ENCODE measurements at regions not wholly inside any gene's neighbourhood (a gene's known extent, or its start where the extent isn't known, plus 50 kb on each side); places are given as distances from the start of the nearest gene placed in this dataset.
A peak's percentile ranks its signal among the peaks of the same experiment; 100 is the strongest.
"Not testable (repeated sequence)": the region's sequence is repeated elsewhere in the genome, so short reads cannot be mapped to it uniquely, and the experiment has no call there.

DNA sequence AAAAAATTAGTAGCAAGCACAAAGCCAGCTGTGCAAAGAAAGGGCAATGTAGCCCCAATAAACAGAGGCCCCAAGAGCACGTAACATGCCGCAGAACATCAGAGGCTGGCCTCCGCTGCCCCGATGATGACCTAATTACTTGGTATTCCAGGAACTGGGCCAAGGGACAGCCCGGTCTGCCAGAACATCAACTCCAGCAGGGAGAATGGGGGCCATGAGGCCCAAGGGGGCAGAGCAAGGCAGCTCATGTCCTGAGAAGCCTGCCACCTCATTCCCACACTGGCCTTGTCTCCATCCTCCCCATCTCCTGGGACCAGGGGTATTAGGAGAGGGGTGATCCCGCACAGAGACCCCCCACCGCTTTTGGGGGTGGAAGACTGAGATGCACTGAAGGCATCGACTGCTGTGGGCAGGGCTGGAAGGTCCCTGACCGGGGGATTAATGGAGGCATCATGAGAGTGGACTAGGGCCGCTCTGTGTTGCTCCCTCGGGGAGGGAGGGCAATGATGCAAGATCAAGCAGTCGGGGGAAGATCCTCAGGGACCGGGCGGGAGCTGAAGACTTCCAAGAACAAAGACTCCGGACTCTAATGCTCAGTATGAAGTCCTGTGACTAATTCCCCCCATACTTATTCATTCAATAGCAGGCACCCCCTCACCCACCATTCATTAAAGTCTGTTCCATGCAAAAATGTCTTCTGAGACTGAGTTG is 192.3 kb downstream of the BCL2L11 start:
- H3K9me3 Mint-ChIP-seq; DNase-seq; H3K4me3 Mint-ChIP-seq; H3K27me3 Mint-ChIP-seq (ENCODE audit: low read depth); H3K4me1 Mint-ChIP-seq (ENCODE audit: low read depth); H3K36me3 Mint-ChIP-seq (ENCODE audit: insufficient read depth); ATAC-seq: not testable (repeated sequence)

DNA sequence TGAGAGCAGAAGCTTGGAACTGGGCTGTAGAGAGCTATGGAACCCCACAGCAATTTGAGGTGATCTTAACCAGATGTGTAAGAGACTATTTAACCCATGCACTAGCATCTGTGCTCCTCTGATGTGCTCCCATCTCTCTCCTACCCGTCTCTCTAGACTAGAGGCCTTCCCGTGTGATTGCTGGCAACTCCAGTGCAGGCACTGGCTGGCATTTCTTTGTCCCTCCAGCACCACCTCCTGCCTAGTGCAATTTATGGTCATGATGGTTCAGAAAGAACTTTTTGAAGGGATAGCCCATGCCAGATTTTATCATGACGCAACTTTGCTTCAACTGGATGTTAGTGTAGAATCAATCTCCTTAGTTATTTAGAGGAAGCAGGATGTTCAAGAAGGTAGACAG is 193.0 kb downstream of the BCL2L11 start:
- not testable (repeated sequence) for ATAC-seq; DNase-seq; H3K36me3 Mint-ChIP-seq (ENCODE audit: insufficient read depth); H3K27me3 Mint-ChIP-seq (ENCODE audit: low read depth); H3K9me3 Mint-ChIP-seq; H3K4me1 Mint-ChIP-seq (ENCODE audit: low read depth); H3K4me3 Mint-ChIP-seq

DNA sequence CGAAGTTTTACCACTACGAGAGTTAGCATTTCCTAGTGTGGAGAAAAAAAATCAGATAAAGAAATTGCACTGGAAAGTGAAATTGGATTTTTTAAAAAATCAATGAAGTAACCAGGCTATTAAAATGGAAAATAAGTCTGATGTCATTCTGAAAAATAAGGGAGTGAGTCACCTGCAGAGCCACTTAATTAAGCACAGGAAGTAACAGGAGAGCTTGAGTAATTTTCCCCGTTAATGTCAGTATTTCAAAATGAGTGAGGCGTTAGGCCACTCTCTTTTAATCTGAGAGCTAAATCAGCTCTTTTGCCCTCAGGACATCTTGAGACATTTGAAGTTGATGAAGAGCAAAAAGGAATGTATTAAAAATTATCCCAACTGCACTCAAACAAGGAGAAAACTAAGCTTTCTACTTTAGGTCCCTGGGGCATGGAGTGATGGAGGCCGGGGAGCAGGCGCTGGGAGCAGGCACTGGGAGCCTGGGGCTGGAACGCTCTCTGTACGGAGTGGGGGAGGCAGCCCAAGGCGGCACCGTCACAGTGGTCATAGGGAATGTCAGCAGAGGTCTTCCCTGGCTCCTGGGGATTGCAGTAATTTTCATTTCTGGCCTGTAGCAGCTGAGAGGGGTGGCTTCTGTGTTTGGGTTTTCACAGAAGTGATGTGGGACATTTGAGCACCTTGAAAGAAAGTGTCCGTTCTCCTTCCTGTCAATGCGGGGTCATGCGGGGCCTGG is 194.6 kb downstream of the BCL2L11 start:
- H3K27me3 Mint-ChIP-seq (ENCODE audit: low read depth); H3K4me3 Mint-ChIP-seq; H3K36me3 Mint-ChIP-seq (ENCODE audit: insufficient read depth); H3K9me3 Mint-ChIP-seq; DNase-seq: not testable (repeated sequence)
- H3K4me1 Mint-ChIP-seq (ENCODE audit: low read depth) = peaks cover 13% of the 10 kb centered on the region
- ATAC-seq = peak; percentile 36 to 38

DNA sequence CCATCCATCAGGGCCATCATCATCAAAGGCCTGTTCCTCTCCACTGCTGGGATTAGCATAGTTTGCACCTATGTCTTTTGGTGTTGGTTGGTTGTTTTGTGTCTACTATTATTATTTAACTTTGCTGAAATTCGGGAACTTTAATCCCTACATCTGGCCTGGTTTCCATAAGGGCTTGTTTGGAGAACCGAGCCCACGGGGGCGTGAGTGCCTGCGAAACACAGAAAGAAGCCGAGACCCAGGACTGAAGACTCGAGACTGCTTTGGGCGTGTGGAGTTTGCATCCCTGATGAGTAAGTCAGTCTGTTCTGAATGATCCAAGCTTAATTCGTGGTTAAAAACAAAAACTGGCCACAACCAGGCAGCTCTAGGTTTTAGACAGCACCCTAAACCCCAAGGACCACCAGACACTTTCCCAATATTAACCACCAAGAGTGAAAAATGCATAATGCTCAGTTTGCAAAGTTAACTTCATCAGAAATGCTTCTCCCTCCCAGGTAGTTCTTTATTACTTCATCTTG is 195.6 kb downstream of the BCL2L11 start:
- H3K4me3 Mint-ChIP-seq; H3K27me3 Mint-ChIP-seq (ENCODE audit: low read depth); H3K9me3 Mint-ChIP-seq; DNase-seq; H3K36me3 Mint-ChIP-seq (ENCODE audit: insufficient read depth): not testable (repeated sequence)
- H3K4me1 Mint-ChIP-seq (ENCODE audit: low read depth) = peaks cover 13% of the 10 kb centered on the region
- peak; percentile 54 to 61 for ATAC-seq

DNA sequence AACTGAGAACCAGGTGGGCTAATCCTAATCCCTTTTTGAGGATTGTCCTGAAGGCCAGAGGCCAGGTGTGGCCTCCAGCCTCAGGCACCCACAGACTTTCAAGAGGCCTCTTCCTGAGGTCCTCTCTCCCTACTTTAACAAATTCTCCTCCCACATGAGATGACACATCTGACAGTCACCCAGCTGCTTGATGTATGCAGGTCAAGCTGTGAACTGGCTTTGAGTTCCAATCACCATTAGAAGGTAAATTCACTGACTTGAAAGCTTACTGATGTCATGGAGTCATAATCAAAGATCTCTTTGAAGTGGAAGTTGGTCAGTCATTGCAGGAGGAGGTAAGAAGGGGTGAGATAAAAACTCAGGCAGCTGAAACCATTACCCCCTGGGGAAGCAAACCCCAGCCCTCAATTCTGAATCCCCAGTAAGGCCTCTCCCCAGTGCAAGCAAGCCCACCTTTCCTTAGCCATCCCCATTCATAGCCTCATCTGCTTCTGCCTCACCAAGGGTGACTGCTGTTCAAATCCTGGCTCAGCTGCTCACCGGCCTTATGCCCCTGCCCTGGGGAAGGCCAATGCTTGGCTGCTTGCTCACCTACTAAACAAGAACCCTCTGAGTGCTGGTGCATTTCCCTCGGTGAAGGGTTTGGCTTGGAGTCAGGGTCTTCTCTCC is 196.3 kb downstream of the BCL2L11 start:
- H3K4me3 Mint-ChIP-seq; H3K27me3 Mint-ChIP-seq (ENCODE audit: low read depth); DNase-seq; H3K9me3 Mint-ChIP-seq; H3K36me3 Mint-ChIP-seq (ENCODE audit: insufficient read depth): not testable (repeated sequence)
- ATAC-seq = peak; percentile 34 to 38
- H3K4me1 Mint-ChIP-seq (ENCODE audit: low read depth) = peaks cover 13% of the 10 kb centered on the region

DNA sequence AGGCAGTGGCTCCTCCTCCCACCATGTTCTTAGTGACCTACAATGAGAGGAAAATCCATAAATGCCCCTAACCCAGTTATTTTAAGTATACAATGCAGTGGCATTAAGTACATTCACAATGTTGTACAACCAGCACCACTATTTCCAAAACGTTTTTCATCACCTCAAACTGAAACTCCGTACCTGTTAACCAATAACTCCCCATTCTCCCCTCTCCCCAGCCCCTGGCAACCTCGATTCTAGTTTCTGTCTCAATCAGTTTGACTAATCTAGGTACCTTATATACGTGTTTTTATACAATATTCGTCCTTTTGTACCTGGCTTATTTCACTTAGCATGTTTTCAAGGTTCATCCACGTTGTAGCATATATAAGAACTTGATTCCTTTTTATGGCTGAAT is 198.8 kb downstream of the BCL2L11 start:
- not testable (repeated sequence) for H3K9me3 Mint-ChIP-seq; H3K4me3 Mint-ChIP-seq; DNase-seq; H3K27me3 Mint-ChIP-seq (ENCODE audit: low read depth); H3K36me3 Mint-ChIP-seq (ENCODE audit: insufficient read depth)
- peaks cover 13% of the 10 kb centered on the region for H3K4me1 Mint-ChIP-seq (ENCODE audit: low read depth)
- peak; percentile 59 to 65 for ATAC-seq

DNA sequence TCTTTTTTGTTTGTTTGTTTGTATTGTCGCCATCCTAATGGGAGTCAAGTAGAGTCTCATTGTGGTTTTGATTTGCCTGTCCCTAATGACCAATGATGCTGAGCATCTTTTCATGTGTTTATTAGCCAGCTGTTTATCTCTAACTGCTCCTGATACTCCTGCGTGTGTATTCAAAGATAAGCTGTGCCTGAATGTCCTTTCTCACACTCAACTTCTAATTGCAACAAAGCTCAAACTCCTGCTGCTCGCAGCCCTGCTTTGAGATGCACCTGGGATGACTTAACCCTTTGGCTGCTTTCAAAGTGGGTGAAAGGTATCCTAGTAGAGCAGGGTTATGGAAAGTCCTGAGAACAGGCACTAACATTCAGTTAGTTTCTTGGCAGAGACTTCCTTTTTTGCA is 199.6 kb downstream of the BCL2L11 start:
- not testable (repeated sequence) for H3K9me3 Mint-ChIP-seq; H3K27me3 Mint-ChIP-seq (ENCODE audit: low read depth); H3K36me3 Mint-ChIP-seq (ENCODE audit: insufficient read depth); DNase-seq; ATAC-seq; H3K4me3 Mint-ChIP-seq
- H3K4me1 Mint-ChIP-seq (ENCODE audit: low read depth) = peaks cover 13% of the 10 kb centered on the region

DNA sequence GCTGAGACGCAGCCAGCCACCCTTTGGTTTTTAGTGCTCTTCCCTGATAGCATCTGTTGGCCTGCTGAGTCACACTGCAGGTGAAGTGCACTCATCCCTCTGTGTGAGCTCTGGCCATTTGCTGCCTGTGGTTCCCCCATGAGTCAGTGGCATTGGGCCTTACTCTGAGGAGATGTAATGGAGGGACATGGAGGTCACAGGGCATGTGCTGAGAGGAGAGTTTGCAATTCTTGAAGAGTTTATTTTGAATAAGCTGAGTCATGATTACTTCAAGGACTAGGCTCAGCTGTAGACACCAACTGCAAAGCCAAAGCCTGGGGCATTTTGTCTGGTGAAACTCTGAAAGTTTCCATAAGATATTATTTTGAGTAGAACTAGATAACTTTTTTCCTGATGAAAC is 200.3 kb downstream of the BCL2L11 start:
- peaks cover 12% of the 10 kb centered on the region for H3K4me1 Mint-ChIP-seq (ENCODE audit: low read depth)
- H3K36me3 Mint-ChIP-seq (ENCODE audit: insufficient read depth); H3K27me3 Mint-ChIP-seq (ENCODE audit: low read depth); H3K4me3 Mint-ChIP-seq; DNase-seq; H3K9me3 Mint-ChIP-seq: not testable (repeated sequence)
- peak; percentile 16 to 41 for ATAC-seq

DNA sequence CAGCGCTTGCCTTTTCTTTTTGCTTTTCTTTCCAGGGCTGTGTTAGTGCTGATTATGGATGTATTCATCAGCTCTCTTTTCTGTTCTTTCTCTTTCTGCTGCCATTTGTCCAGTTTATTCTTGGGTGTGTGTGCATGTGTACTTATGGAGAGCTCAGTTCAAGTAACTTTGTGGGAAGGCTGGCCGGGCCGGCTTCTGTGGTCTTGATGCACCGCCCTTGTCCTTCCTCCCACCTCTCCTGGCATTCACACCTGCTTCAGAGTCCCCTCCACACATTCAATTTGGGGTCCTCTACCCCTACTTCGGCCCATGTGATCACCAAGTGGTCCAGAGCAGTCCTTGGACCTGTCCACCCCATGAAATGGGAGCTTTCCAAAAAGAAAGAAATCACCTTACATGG is 202.7 kb downstream of the BCL2L11 start:
- H3K4me3 Mint-ChIP-seq, ATAC-seq: not testable (repeated sequence)

DNA sequence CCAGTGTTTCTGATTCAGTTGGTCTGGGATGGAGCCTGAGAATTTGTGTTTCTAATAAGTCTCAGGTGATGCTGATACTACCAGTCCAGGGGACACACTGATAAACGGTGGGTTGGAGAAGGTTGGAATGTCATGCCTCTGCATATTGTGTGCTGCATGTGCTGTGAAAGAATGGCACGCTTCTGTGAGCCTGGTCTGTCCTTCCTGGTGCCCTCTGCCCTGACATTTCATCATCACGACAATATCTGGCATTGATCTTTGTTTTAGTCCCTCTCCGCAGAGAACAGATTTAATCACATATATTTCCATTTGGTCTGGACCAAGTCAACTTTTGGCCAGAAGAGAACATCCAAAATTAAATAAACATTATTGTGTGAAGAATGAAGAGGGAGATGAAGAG is 207.0 kb downstream of the BCL2L11 start:
- H3K4me1 Mint-ChIP-seq (ENCODE audit: low read depth); ATAC-seq; H3K27me3 Mint-ChIP-seq (ENCODE audit: low read depth): not testable (repeated sequence)

More for the DNA sequence above, 202.7 kb downstream of the BCL2L11 start:
- not testable (repeated sequence) for H3K9me3 Mint-ChIP-seq; H3K36me3 Mint-ChIP-seq (ENCODE audit: insufficient read depth); H3K27me3 Mint-ChIP-seq (ENCODE audit: low read depth); DNase-seq; H3K4me1 Mint-ChIP-seq (ENCODE audit: low read depth)

DNA sequence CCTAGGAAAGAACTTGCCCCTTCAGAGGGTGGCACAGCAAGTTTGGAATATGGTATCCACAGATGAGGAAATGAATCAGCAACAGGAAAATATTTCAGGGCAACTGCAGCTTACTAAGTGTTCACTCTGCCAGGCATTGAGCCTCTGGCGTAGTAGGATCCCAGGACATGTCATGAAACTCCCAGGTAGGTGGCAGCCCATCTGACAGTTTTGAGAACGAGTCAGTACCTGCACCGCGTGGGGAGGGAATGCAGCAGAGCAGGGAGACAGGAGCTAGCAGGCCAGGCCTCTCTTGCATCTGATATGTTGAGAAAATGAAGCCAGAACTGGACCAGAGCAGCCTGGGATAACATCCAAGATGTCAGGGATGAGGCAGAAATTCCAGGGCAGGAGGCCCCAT is 208.6 kb downstream of the BCL2L11 start:
- not testable (repeated sequence) for H3K27me3 Mint-ChIP-seq (ENCODE audit: low read depth); DNase-seq; H3K36me3 Mint-ChIP-seq (ENCODE audit: insufficient read depth); H3K4me1 Mint-ChIP-seq (ENCODE audit: low read depth); H3K4me3 Mint-ChIP-seq; H3K9me3 Mint-ChIP-seq; ATAC-seq

More for the DNA sequence above, 207.0 kb downstream of the BCL2L11 start:
- H3K4me3 Mint-ChIP-seq; H3K9me3 Mint-ChIP-seq; DNase-seq; H3K36me3 Mint-ChIP-seq (ENCODE audit: insufficient read depth): not testable (repeated sequence)

DNA sequence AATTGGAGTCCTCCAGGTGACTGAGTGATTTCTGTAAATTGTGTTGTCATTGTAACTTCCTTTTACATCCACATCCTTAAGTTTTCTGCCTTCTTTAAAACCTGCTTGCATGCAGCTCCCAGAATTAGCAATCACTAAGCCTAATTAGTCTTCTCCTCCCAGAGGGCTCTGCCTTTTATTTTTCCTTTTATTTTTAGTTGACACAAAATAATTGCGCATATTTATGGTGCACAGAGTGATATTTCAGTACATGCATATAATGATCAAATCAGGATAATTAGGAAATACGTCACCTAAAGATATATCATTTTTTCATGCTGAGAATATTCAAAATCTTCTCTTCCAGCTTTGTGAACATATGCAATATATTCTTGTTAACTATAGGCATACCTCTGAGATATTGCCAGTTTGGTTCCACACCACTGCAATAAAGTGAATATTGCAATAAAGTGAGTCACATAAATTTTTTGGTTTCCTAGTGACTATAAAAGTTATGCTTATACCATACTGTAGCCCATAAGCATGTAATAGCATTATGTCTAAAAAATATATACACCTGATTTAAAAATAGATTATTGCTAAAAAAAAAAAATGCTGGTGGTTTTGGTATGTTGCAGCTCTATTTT is 210.5 kb downstream of the BCL2L11 start:
- H3K9me3 Mint-ChIP-seq; H3K36me3 Mint-ChIP-seq (ENCODE audit: insufficient read depth); DNase-seq; H3K4me1 Mint-ChIP-seq (ENCODE audit: low read depth); H3K4me3 Mint-ChIP-seq; ATAC-seq; H3K27me3 Mint-ChIP-seq (ENCODE audit: low read depth): not testable (repeated sequence)

DNA sequence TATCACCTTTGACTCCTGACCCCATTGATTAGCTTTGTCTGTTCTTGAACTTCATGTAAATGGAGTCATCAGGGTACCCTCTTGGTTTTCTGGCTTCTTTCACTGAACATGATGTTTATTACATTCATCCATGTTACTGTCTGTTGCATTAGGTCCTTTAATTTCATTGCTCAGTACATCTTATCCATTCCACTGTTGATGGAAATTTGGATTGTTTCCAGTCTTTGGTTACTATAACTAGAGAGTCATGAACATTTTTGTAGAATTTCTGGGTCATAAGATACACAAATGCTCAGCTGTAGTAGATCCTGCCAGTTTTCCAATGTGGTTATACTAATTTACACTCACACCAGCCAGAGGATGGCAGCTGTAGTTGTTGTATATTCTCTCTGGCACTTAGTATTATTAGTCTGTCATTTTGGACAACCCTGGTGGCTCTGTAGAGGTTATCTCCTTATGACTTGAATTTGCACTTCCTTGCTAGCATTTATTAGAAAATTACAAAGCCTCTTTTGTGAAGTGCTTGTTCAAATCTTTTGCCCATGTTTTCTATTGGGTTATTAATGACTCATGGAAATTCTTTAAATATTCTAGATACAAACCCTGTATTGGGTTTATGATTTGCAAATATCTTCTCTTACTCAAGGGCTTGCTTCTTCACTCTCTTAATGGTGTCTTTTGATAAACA is 214.7 kb downstream of the BCL2L11 start:
- H3K4me1 Mint-ChIP-seq (ENCODE audit: low read depth); H3K27me3 Mint-ChIP-seq (ENCODE audit: low read depth); H3K4me3 Mint-ChIP-seq; H3K36me3 Mint-ChIP-seq (ENCODE audit: insufficient read depth); H3K9me3 Mint-ChIP-seq; DNase-seq; ATAC-seq: not testable (repeated sequence)

DNA sequence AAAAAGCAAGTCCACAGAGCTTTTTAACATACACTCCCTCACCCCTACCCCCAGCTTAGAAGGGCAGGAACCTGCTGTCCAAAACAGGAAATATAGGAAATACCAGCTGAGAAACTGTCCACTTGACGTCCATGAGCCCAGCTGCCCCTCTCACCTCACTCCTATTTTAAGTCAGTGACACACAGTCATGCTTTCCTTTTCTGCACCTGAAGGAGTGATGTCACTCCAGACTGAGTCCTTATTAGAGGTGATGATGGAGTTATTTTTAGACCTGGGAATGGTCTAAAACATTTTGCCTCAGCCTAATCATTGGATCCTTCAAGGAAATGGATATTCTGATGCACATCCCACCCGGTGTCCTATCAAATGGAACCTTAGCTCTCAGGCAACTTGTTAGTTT is 217.8 kb downstream of the BCL2L11 start:
- H3K27me3 Mint-ChIP-seq (ENCODE audit: low read depth); H3K4me1 Mint-ChIP-seq (ENCODE audit: low read depth); H3K36me3 Mint-ChIP-seq (ENCODE audit: insufficient read depth); ATAC-seq; DNase-seq; H3K4me3 Mint-ChIP-seq; H3K9me3 Mint-ChIP-seq: not testable (repeated sequence)
